Adrenal gland (tissue), 5 donors: ENCODE measurements at regions not wholly inside any gene's neighbourhood (a gene's known extent, or its start where the extent isn't known, plus 50 kb on each side); places are given as distances from the start of the nearest gene placed in this dataset.

Experiments
- CTCF ChIP-seq, 6 experiments: fragments of 450-650 bp in 4 of 6; fragments of 200-600 bp in 2 of 6; sonication (generic) in 1 of 6; IDR thresholded peaks; 1 replicate in 5 of 6; 2 replicates in 1 of 6; pipeline versions ENCODE4 v1.5.1 to v1.8.0; 2016 to 2021; ENCODE audit warnings: antibody characterized with exemption in 6 of 6, mild to moderate bottlenecking in 2 of 6, moderate library complexity in 1 of 6
- POLR2A ChIP-seq, 2 donors: fragments of 450-650 bp; IDR thresholded peaks; one replicate each; pipeline ENCODE4 v1.6.1; 2017; ENCODE audit warnings: antibody characterized with exemption in 2 of 2, mild to moderate bottlenecking in 2 of 2, moderate library complexity in 1 of 2
- donor health status: DM: no; HTN: no; CAD: no.

GRCh38 chr16:86403085-86403484 lies 107.2 kb upstream of the FOXF1 start:
- no peak for TF ChIP-seq CTCF (IDR thresholded peaks at IDR 0.05)
- TF ChIP-seq POLR2A (IDR thresholded peaks at IDR 0.05) = no peak
